OCI-LY7 (cell line): ENCODE measurements at regions not wholly inside any gene's neighbourhood (a gene's known extent, or its start where the extent isn't known, plus 50 kb on each side); places are given as distances from the start of the nearest gene placed in this dataset.

Experiments
- BruUV-seq: library from RNA; stranded (reverse); fragments of 400-500 nt; replicated peaks from 2 replicates; lab custom pipeline; 2021; lab: Mats Ljungman, UMichigan
- CTCF ChIA-PET: fragments of 300-600 bp; sonication (Branson Sonifier 250); formaldehyde crosslinking; loops from one replicate; lab custom pipeline; 2022; ENCODE audit warnings: antibody characterized with exemption; ENCODE audit not compliant: unreplicated experiment; lab: Charles Lee
- POLR2A ChIA-PET: fragments of 300-600 bp; sonication (Branson Sonifier 250); formaldehyde crosslinking; loops from one replicate; lab custom pipeline; 2022; ENCODE audit warnings: antibody characterized with exemption; lab: Charles Lee
- DNase-seq: peaks from one replicate; pipeline ENCODE4 v3.0.0-alpha.2; 2015; ENCODE audit warnings: low spot score
- H2AFZ ChIP-seq: fragments of 200-600 bp; sonication (generic), shearing (Covaris generic); 2 replicates; pipeline ENCODE4 v1.6.1; 2014; ENCODE audit warnings: mild to moderate bottlenecking, antibody characterized with exemption, low read length, moderate library complexity
- H3K27ac ChIP-seq: fragments of 200-600 bp; sonication (generic); 2 replicates; pipeline ENCODE4 v1.5.1; 2014; ENCODE audit warnings: mixed run types, low read depth, mild to moderate bottlenecking, moderate library complexity, low read length, inconsistent platforms; ENCODE audit not compliant: poor library complexity, severe bottlenecking
- H3K36me3 ChIP-seq: fragments of 200-600 bp; sonication (generic); 2 replicates; pipeline ENCODE4 v1.6.1; 2014; ENCODE audit warnings: mild to moderate bottlenecking, antibody characterized with exemption, low read length, moderate library complexity, mixed read lengths; ENCODE audit not compliant: insufficient read depth
- H3K4me1 ChIP-seq: fragments of 200-600 bp; sonication (generic); 2 replicates; pipeline ENCODE4 v1.5.1; 2014; ENCODE audit warnings: mild to moderate bottlenecking, low read length; ENCODE audit not compliant: insufficient read depth, poor library complexity, severe bottlenecking
- H3K4me2 ChIP-seq: fragments of 200-600 bp; sonication (generic); 2 replicates; pipeline ENCODE4 v1.6.1; 2014; ENCODE audit warnings: mild to moderate bottlenecking, low read length
- H3K4me3 ChIP-seq: fragments of 200-600 bp; sonication (generic); 2 replicates; pipeline ENCODE4 v1.5.1; 2014; ENCODE audit warnings: mild to moderate bottlenecking, low read depth, low read length; ENCODE audit not compliant: poor library complexity, severe bottlenecking
- H3K79me2 ChIP-seq: fragments of 200-600 bp; sonication (generic); 2 replicates; pipeline ENCODE4 v1.6.1; 2016; ENCODE audit warnings: low read depth, mild to moderate bottlenecking, low read length, moderate library complexity, mixed read lengths; ENCODE audit not compliant: insufficient read depth
- H3K9me2 ChIP-seq: fragments of 200-600 bp; sonication (generic); 2 replicates; pipeline ENCODE4 v1.6.1; 2016; ENCODE audit warnings: mild to moderate bottlenecking, low read length, mixed read lengths; ENCODE audit not compliant: insufficient read depth
- H3K9me3 ChIP-seq: fragments of 200-600 bp; sonication (generic); 2 replicates; pipeline ENCODE4 v1.6.1; 2014; ENCODE audit warnings: mild to moderate bottlenecking, mixed run types, low read length, mixed read lengths
- H4K20me1 ChIP-seq: fragments of 200-600 bp; sonication (generic); 2 replicates; pipeline ENCODE4 v1.6.1; 2014; ENCODE audit warnings: mild to moderate bottlenecking, antibody characterized with exemption, low read length, moderate library complexity, mixed read lengths; ENCODE audit not compliant: insufficient read depth
- CTCF ChIP-seq: fragments of 200-600 bp; sonication (generic); conservative IDR thresholded peaks from 2 replicates; pipeline ENCODE4 v1.5.1; 2014; ENCODE audit warnings: mild to moderate bottlenecking, antibody characterized with exemption, low read length, moderate library complexity, mixed read lengths
- EZH2phosphoT487 ChIP-seq: fragments of 200-600 bp; sonication (generic); IDR thresholded peaks from 2 replicates; pipeline ENCODE4 v1.6.1; 2018; ENCODE audit warnings: low read depth, borderline replicate concordance, mild to moderate bottlenecking, mixed run types, antibody characterized with exemption, low read length, moderate library complexity, mixed read lengths
- intact Hi-C: fragments of 100-400 bp; cut with micrococcal nuclease; formaldehyde crosslinking; loops from one replicate; pipeline ENCODE4 v1.10.0; 2022; ENCODE audit not compliant: unreplicated experiment

GRCh38 chr10:60652628-60653027, 125.7 kb upstream of the CDK1 start:
- Histone ChIP-seq H3K79me2 (no peaks in the 10 kb centered on the region), H3K4me1 (peaks cover 7% of the 10 kb centered on the region), H3K4me2 (peak overlapping the region; percentile 31), H2AFZ (peak overlapping the region; percentile 67; the same call in 1 of the 2 replicates), H3K9me3 (no peaks in the 10 kb centered on the region), H3K9me2 (no peaks in the 10 kb centered on the region), H3K27ac (no peak overlapping the region), H4K20me1 (no peaks in the 10 kb centered on the region), H3K36me3 (no peaks in the 10 kb centered on the region), H3K4me3 (no peak overlapping the region)
- POLR2A ChIA-PET, result interaction anchor here (0.6 kb wide), 1 partner anchor 34 kb away, joined by 3 read pairs; no protein-coding TSS in a partner anchor
- intact Hi-C loops, result loop anchor here (10.0 kb wide), 1 partner anchor 112 kb away; no protein-coding TSS in a partner anchor
- CTCF ChIA-PET, result no interaction called here
- no TSS peak for BruUV-seq
- DNase-seq, result peak; percentile 5
- TF ChIP-seq CTCF (no peak), EZH2phosphoT487 (no peak)

GRCh38 chr10:60650378-60650800, 127.9 kb upstream of the CDK1 start:
- no peak overlapping the region for H3K4me3 ChIP-seq
- no peak for DNase-seq
- no peaks in the 10 kb centered on the region for H3K9me3 ChIP-seq
- no peaks in the 10 kb centered on the region for H3K9me2 ChIP-seq
- H3K4me2 ChIP-seq, result no peak overlapping the region
- intact Hi-C loops, result loop anchor here (10.0 kb wide), 1 partner anchor 114 kb away; no protein-coding TSS in a partner anchor
- no peak for TF ChIP-seq CTCF
- TF ChIP-seq EZH2phosphoT487, result no peak
- no peaks in the 10 kb centered on the region for H3K79me2 ChIP-seq
- H3K36me3 ChIP-seq, result no peaks in the 10 kb centered on the region
- peaks cover 7% of the 10 kb centered on the region for H3K4me1 ChIP-seq
- no peak overlapping the region for H3K27ac ChIP-seq
- BruUV-seq, result no TSS peak
- no peaks in the 10 kb centered on the region for H4K20me1 ChIP-seq
- H2AFZ ChIP-seq, result no peak overlapping the region
- CTCF ChIA-PET, result no interaction called here
- POLR2A ChIA-PET, result interaction anchor here (0.6 to 1.5 kb wide), 3 partner anchors 17 to 1569 kb away, joined by 3 to 5 read pairs (median 4); no protein-coding TSS in a partner anchor
